Loucy (cell line): ENCODE measurements at regions not wholly inside any gene's neighbourhood (a gene's known extent, or its start where the extent isn't known, plus 50 kb on each side); places are given as distances from the start of the nearest gene placed in this dataset.

ENCODE experiments used
- CTCF ChIP-seq: fragments of 200-600 bp; sonication (generic); conservative IDR thresholded peaks from 2 replicates; pipeline ENCODE4 v1.5.1; 2014; ENCODE audit warnings: mild to moderate bottlenecking, antibody characterized with exemption, low read length
- EZH2phosphoT487 ChIP-seq: fragments of 200-600 bp; IDR thresholded peaks from 2 replicates; pipeline ENCODE4 v1.6.1; 2018; ENCODE audit warnings: antibody characterized with exemption, mild to moderate bottlenecking, moderate library complexity, borderline replicate concordance

GRCh38 chr15:70562906-70563305 lies 200.5 kb downstream of the UACA start:
- no peak for TF ChIP-seq CTCF
- no peak for TF ChIP-seq EZH2phosphoT487
